ENCODE measurements at regions not wholly inside any gene's neighbourhood (a gene's known extent, or its start where the extent isn't known, plus 50 kb on each side); places are given as distances from the start of the nearest gene placed in this dataset.

DNA sequence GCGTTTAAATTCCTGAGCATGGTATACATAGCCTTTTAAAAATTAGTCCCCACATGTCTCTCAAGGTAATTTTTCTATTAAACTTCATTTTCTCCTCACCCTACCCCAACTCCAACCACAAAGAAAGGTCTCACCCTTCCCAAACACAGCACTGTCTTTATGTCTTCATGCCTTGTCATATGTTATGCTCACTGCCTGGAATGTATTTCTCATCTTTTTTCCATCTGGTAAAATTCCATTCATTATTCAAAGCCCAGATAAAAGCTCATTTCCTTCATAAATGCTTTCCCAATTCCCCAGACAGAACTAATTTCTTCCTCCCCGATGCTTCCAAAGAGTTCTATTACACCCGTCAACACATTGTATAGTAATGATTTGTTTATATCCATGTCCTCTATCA is 302.0 kb downstream of the ALDH8A1 start (continued):
- TF ChIP-seq, protein P1, sequence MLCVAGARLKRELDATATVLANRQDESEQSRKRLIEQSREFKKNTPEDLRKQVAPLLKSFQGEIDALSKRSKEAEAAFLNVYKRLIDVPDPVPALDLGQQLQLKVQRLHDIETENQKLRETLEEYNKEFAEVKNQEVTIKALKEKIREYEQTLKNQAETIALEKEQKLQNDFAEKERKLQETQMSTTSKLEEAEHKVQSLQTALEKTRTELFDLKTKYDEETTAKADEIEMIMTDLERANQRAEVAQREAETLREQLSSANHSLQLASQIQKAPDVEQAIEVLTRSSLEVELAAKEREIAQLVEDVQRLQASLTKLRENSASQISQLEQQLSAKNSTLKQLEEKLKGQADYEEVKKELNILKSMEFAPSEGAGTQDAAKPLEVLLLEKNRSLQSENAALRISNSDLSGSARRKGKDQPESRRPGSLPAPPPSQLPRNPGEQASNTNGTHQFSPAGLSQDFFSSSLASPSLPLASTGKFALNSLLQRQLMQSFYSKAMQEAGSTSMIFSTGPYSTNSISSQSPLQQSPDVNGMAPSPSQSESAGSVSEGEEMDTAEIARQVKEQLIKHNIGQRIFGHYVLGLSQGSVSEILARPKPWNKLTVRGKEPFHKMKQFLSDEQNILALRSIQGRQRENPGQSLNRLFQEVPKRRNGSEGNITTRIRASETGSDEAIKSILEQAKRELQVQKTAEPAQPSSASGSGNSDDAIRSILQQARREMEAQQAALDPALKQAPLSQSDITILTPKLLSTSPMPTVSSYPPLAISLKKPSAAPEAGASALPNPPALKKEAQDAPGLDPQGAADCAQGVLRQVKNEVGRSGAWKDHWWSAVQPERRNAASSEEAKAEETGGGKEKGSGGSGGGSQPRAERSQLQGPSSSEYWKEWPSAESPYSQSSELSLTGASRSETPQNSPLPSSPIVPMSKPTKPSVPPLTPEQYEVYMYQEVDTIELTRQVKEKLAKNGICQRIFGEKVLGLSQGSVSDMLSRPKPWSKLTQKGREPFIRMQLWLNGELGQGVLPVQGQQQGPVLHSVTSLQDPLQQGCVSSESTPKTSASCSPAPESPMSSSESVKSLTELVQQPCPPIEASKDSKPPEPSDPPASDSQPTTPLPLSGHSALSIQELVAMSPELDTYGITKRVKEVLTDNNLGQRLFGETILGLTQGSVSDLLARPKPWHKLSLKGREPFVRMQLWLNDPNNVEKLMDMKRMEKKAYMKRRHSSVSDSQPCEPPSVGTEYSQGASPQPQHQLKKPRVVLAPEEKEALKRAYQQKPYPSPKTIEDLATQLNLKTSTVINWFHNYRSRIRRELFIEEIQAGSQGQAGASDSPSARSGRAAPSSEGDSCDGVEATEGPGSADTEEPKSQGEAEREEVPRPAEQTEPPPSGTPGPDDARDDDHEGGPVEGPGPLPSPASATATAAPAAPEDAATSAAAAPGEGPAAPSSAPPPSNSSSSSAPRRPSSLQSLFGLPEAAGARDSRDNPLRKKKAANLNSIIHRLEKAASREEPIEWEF (CRISPR knock-in tag; IDR thresholded peaks at IDR 0.05), result no peak

DNA sequence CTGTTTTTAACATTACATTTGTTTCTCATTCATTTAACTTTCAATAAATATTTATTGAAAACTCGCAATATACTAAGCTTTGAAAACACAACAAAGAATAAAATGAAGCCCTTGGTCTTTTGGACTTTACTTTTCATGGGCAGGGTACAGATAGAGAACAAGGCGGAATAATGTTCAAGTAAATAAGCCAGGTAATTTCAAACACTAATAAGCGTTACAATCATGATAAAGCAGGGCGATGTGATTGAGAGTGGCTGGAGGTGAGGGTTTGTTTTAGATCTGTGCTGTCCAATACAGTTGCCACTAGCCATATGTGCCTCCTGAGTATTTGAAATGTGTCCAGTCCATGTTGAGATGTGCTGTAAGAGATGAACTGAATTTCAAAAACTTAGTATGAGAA is 307.1 kb downstream of the ALDH8A1 start:
- DNase-seq (ENCODE audit: extremely low read depth in 1 of 4, low spot score in 3 of 4) (no peak), ATAC-seq (no peak), FAIRE-seq (no peak)
- Histone ChIP-seq H3K4me2 (ENCODE audit: insufficient read depth, low read length) (no peak overlapping the region), H3K79me2 (ENCODE audit: control insufficient read depth, insufficient read depth, low read length) (no peaks in the 10 kb centered on the region), H4K20me1 (replicated peaks; ENCODE audit: control insufficient read depth, insufficient read depth, low read length) (no peaks in the 10 kb centered on the region), H3K4me1 (replicated peaks in 1 of 2; ENCODE audit: control insufficient read depth in 2 of 2, insufficient read depth in 2 of 2, low read length in 2 of 2) (0 out of 5 replicates have a peak, but pooled peaks cover 0 to 2% of the 10 kb centered on the region in 2 experiments), H3K4me3 (no peak overlapping the region), H3K27ac (ENCODE audit: extremely low read depth, low read depth, low read length) (no peak overlapping the region), H2AFZ (ENCODE audit: low read depth, low read length) (no peak overlapping the region), H3K9me1 (ENCODE audit: control insufficient read depth, insufficient read depth, low read length) (no peaks in the 10 kb centered on the region), H3K36me3 (ENCODE audit: control insufficient read depth, insufficient read depth, low read length) (no peaks in the 10 kb centered on the region), H3K9me3 (replicated peaks; ENCODE audit: control insufficient read depth, insufficient read depth, low read depth, low read length) (no peaks in the 10 kb centered on the region), H3K9ac (ENCODE audit: insufficient read depth in 1 of 2, low read depth in 2 of 2, low read length in 2 of 2) (no peak overlapping the region), H3K27me3 (ENCODE audit: control insufficient read depth in 2 of 2, insufficient read depth in 2 of 2, low read length in 2 of 2) (no peaks in the 10 kb centered on the region)
- BruUV-seq (replicated peaks), result no TSS peak
- WGBS (ENCODE audit: insufficient coverage, low coverage, missing lambda C conversion rate), result 12% methylated on average over 4 of the region's 4 CpGs
- CTCF ChIA-PET (ENCODE audit: low intra/inter-chr PET ratio), result no interaction called here
- in situ Hi-C loops (cut with MboI) (no loop called here), intact Hi-C loops (cut with micrococcal nuclease) (loop anchor here (5.0 to 10.0 kb wide), 5 partner anchors 179 to 792 kb away; no protein-coding TSS in a partner anchor)
- POLR2A ChIA-PET, result interaction anchor here (1.6 kb wide), 1 partner anchor 9 kb away, joined by 3 read pairs; no protein-coding TSS in a partner anchor
- TF ChIP-seq PURB (CRISPR knock-in tag; IDR thresholded peaks at IDR 0.05; ENCODE audit: low read depth) (no peak), ZNF830 (CRISPR knock-in tag; IDR thresholded peaks at IDR 0.05) (no peak), CBFB (CRISPR knock-in tag; IDR thresholded peaks at IDR 0.05) (no peak), CC2D1A (IDR thresholded peaks at IDR 0.05) (no peak), HDAC8 (tag; IDR thresholded peaks at IDR 0.05) (no peak), ZNF143 (CRISPR knock-in tag; IDR thresholded peaks at IDR 0.05) (no peak), EP300 (IDR thresholded peaks at IDR 0.05; ENCODE audit: low read length) (no peak), ELF4 (CRISPR knock-in tag; IDR thresholded peaks at IDR 0.05) (no peak), ZBTB1 (CRISPR knock-in tag; IDR thresholded peaks at IDR 0.05; ENCODE audit: borderline replicate concordance, low read depth) (no peak), RAD51 (IDR thresholded peaks at IDR 0.05; ENCODE audit: borderline replicate concordance, low read depth) (no peak), TFAM (CRISPR knock-in tag; conservative IDR thresholded peaks at IDR 0.05) (no peak)
- TF ChIP-seq, protein P2, sequence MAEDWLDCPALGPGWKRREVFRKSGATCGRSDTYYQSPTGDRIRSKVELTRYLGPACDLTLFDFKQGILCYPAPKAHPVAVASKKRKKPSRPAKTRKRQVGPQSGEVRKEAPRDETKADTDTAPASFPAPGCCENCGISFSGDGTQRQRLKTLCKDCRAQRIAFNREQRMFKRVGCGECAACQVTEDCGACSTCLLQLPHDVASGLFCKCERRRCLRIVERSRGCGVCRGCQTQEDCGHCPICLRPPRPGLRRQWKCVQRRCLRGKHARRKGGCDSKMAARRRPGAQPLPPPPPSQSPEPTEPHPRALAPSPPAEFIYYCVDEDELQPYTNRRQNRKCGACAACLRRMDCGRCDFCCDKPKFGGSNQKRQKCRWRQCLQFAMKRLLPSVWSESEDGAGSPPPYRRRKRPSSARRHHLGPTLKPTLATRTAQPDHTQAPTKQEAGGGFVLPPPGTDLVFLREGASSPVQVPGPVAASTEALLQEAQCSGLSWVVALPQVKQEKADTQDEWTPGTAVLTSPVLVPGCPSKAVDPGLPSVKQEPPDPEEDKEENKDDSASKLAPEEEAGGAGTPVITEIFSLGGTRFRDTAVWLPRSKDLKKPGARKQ (CRISPR knock-in tag; IDR thresholded peaks at IDR 0.05), result no peak
- TF ChIP-seq, protein P3, sequence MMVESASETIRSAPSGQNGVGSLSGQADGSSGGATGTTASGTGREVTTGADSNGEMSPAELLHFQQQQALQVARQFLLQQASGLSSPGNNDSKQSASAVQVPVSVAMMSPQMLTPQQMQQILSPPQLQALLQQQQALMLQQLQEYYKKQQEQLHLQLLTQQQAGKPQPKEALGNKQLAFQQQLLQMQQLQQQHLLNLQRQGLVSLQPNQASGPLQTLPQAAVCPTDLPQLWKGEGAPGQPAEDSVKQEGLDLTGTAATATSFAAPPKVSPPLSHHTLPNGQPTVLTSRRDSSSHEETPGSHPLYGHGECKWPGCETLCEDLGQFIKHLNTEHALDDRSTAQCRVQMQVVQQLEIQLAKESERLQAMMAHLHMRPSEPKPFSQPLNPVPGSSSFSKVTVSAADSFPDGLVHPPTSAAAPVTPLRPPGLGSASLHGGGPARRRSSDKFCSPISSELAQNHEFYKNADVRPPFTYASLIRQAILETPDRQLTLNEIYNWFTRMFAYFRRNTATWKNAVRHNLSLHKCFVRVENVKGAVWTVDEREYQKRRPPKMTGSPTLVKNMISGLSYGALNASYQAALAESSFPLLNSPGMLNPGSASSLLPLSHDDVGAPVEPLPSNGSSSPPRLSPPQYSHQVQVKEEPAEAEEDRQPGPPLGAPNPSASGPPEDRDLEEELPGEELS (CRISPR knock-in tag; IDR thresholded peaks at IDR 0.05; ENCODE audit: borderline replicate concordance), result no peak
